GM18868 (cell line): ENCODE measurements at regions not wholly inside any gene's neighbourhood (a gene's known extent, or its start where the extent isn't known, plus 50 kb on each side); places are given as distances from the start of the nearest gene placed in this dataset.

Experiments used
- ATAC-seq: cut with Tn5 transposase; IDR thresholded peaks from one replicate; pipeline ENCODE4 v1.9.1; 2021; ENCODE audit warnings: mild to moderate bottlenecking, moderate library complexity; ENCODE audit not compliant: unreplicated experiment

GRCh38 chr1:30338765-30339164, 384.6 kb downstream of the MATN1 start:
- no peak for ATAC-seq

- ATAC-seq, result no peak
Observed at GRCh38 chr1:30337324-30337620, 386.1 kb downstream of the MATN1 start.

GRCh38 chr1:30336550-30337323, 386.6 kb downstream of the MATN1 start:
- ATAC-seq, result no peak

- ATAC-seq, result no peak
Observed at GRCh38 chr1:30335997-30336390, 387.4 kb downstream of the MATN1 start.

GRCh38 chr1:30335389-30335996, 387.9 kb downstream of the MATN1 start:
- no peak for ATAC-seq

GRCh38 chr1:30334767-30335166, 388.6 kb downstream of the MATN1 start:
- no peak for ATAC-seq

- ATAC-seq, result no peak
Observed at GRCh38 chr1:30332116-30333094, 391.0 kb downstream of the MATN1 start.

- ATAC-seq, result no peak
Observed at GRCh38 chr1:30331415-30332065, 391.8 kb downstream of the MATN1 start.

GRCh38 chr1:30330644-30331043, 392.7 kb downstream of the MATN1 start:
- ATAC-seq, result no peak

- ATAC-seq, result no peak
Observed at GRCh38 chr1:30329802-30330557, 393.4 kb downstream of the MATN1 start.

GRCh38 chr1:30329263-30329753, 394.1 kb downstream of the MATN1 start:
- ATAC-seq, result no peak

- ATAC-seq, result no peak
Observed at GRCh38 chr1:30328401-30329262, 394.8 kb downstream of the MATN1 start.

GRCh38 chr1:30328100-30328370, 395.4 kb downstream of the MATN1 start:
- no peak for ATAC-seq

- no peak for ATAC-seq
Observed at GRCh38 chr1:30327370-30328099, 395.9 kb downstream of the MATN1 start.

- no peak for ATAC-seq
Observed at GRCh38 chr1:30325999-30326398, 397.4 kb downstream of the MATN1 start.

- ATAC-seq, result no peak
Observed at GRCh38 chr1:30325085-30325935, 398.1 kb downstream of the MATN1 start.

GRCh38 chr1:30324251-30325084, 398.9 kb downstream of the MATN1 start:
- no peak for ATAC-seq
